ENCODE measurements at regions not wholly inside any gene's neighbourhood (a gene's known extent, or its start where the extent isn't known, plus 50 kb on each side); places are given as distances from the start of the nearest gene placed in this dataset.

DNA sequence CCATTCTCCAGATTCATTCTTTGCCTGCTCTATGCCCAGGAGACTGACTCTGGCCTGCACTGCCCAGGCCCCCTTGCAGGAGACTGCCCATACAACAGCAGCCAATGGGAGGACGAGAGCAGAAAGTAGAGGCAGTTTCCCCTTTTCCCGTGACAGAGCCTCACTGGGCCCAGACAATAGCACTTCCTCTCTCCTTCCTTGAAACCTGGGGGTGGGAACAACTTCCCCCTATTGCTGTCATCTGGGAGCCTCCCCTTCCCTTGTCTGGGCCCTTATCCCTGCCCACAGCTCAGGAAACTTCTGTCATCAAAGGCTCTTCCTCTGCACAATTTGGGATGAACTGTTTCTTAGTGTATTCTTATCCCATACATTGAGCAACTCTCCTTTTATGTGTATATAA is 60.8 kb upstream of the KCNJ15 start:
- RAD21 ChIA-PET (ENCODE audit: unreplicated experiment) = no interaction called here
- WGBS (ENCODE audit: insufficient coverage, insufficient replicate concordance, low lambda C conversion rate, missing lambda C conversion rate) = 32% methylated on average over 2 of the region's 2 CpGs
- FAIRE-seq = no peak

More for the DNA sequence above, 60.8 kb upstream of the KCNJ15 start:
- Histone ChIP-seq H3K27me3 (replicated peaks in 1 of 2; ENCODE audit: control insufficient read depth in 2 of 2, insufficient read depth in 2 of 2, low read length in 1 of 2) (no peaks in the 10 kb centered on the region), H3K36me3 (ENCODE audit: control insufficient read depth in 2 of 2, insufficient read depth in 2 of 2, low read length in 1 of 2) (no peaks in the 10 kb centered on the region), H3K27ac (ENCODE audit: control insufficient read depth, insufficient read depth) (no peak overlapping the region), H2AFZ (ENCODE audit: control insufficient read depth, low read depth, low read length) (no peak overlapping the region), H3K79me2 (ENCODE audit: control insufficient read depth, insufficient read depth, low read length) (no peaks in the 10 kb centered on the region), H3K4me3 (no peak overlapping the region), H4K20me1 (ENCODE audit: control insufficient read depth, insufficient read depth) (no peaks in the 10 kb centered on the region), H3K4me2 (ENCODE audit: control insufficient read depth, insufficient read depth) (no peak overlapping the region), H3K9me3 (replicated peaks; ENCODE audit: control insufficient read depth, insufficient read depth, low read length) (no peaks in the 10 kb centered on the region; the same call in 2 of the 3 replicates), H3K9ac (ENCODE audit: control insufficient read depth, insufficient read depth, low read length) (no peak overlapping the region), H3K4me1 (ENCODE audit: control insufficient read depth, insufficient read depth, low read length) (no peaks in the 10 kb centered on the region)
- intact Hi-C loops (cut with micrococcal nuclease; ENCODE audit: unreplicated experiment) (no loop called here), in situ Hi-C loops (cut with MboI) (no loop called here)
- ChIA-PET POLR2A (no interaction called here), SMC1A (ENCODE audit: uncharacterized antibody, unreplicated experiment) (no interaction called here), CTCF (no interaction called here)
- ATAC-seq (no peak), DNase-seq (ENCODE audit: low read depth, low spot score) (no peak)
- TF ChIP-seq HDAC2 (IDR thresholded peaks at IDR 0.05) (no peak), GATAD2B (conservative IDR thresholded peaks at IDR 0.05; ENCODE audit: low read depth) (no peak), SPI1 (IDR thresholded peaks at IDR 0.05; ENCODE audit: borderline replicate concordance, insufficient read depth, low read depth, low read length) (no peak), RB1 (IDR thresholded peaks at IDR 0.05; ENCODE audit: borderline replicate concordance) (no peak), ZZZ3 (IDR thresholded peaks at IDR 0.05; ENCODE audit: control insufficient read depth, insufficient read length, low read depth) (no peak), NR2F1 (conservative IDR thresholded peaks at IDR 0.05) (no peak), EED (IDR thresholded peaks at IDR 0.05; ENCODE audit: low read depth) (no peak), KLF5 (IDR thresholded peaks at IDR 0.05; ENCODE audit: partially characterized antibody) (no peak), RAD51 (IDR thresholded peaks at IDR 0.05) (no peak), GABPA (IDR thresholded peaks at IDR 0.05; ENCODE audit: low read depth) (no peak), NR2C1 (IDR thresholded peaks at IDR 0.05) (no peak), MYC (IDR thresholded peaks at IDR 0.05; ENCODE audit: insufficient read depth, insufficient read length, insufficient replicate concordance, low read length, severe bottlenecking) (no peak), CBFB (IDR thresholded peaks at IDR 0.05; ENCODE audit: low read depth) (no peak)
- TF ChIP-seq, protein P1, sequence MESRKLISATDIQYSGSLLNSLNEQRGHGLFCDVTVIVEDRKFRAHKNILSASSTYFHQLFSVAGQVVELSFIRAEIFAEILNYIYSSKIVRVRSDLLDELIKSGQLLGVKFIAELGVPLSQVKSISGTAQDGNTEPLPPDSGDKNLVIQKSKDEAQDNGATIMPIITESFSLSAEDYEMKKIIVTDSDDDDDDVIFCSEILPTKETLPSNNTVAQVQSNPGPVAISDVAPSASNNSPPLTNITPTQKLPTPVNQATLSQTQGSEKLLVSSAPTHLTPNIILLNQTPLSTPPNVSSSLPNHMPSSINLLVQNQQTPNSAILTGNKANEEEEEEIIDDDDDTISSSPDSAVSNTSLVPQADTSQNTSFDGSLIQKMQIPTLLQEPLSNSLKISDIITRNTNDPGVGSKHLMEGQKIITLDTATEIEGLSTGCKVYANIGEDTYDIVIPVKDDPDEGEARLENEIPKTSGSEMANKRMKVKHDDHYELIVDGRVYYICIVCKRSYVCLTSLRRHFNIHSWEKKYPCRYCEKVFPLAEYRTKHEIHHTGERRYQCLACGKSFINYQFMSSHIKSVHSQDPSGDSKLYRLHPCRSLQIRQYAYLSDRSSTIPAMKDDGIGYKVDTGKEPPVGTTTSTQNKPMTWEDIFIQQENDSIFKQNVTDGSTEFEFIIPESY (IDR thresholded peaks at IDR 0.05) = no peak
- no TSS peak for BruUV-seq (replicated peaks)
